Stimulated activated naive B cell treated with anti-CD40 and anti-IgM and Interleukin-4, amounts not matched to agents 10 μg/mL and 1 μg/mL and 100 μg/mL, for 72 hours (primary cell): ENCODE measurements at regions not wholly inside any gene's neighbourhood (a gene's known extent, or its start where the extent isn't known, plus 50 kb on each side); places are given as distances from the start of the nearest gene placed in this dataset.

Experiments
- ATAC-seq, 2 donors: fragments of 150-1000 bp; cut with Tn5 transposase; replicated peaks; 2 replicates each; pipeline ENCODE4 v1.10.0; 2021; ENCODE audit warnings: moderate library complexity in 1 of 2
- DNase-seq: peaks from one replicate; pipeline ENCODE4 v3.0.0; 2021
- H3K27ac Mint-ChIP-seq: one replicate; pipeline ENCODE4 v1.8.0; 2022; ENCODE audit warnings: mild to moderate bottlenecking, mixed read lengths
- H3K27me3 Mint-ChIP-seq, 2 donors: one replicate each; pipeline ENCODE4 v1.8.0; 2022; ENCODE audit warnings: mixed read lengths in 2 of 2
- H3K36me3 Mint-ChIP-seq, 2 donors: one replicate each; pipeline ENCODE4 v1.8.0; 2022; ENCODE audit warnings: mixed read lengths in 2 of 2, mild to moderate bottlenecking in 1 of 2
- H3K4me1 Mint-ChIP-seq, 2 donors: one replicate each; pipeline ENCODE4 v1.8.0; 2022; ENCODE audit warnings: mixed read lengths in 2 of 2, mild to moderate bottlenecking in 1 of 2
- H3K4me3 Mint-ChIP-seq, 2 donors: one replicate each; pipeline ENCODE4 v1.8.0; 2022; ENCODE audit warnings: mild to moderate bottlenecking in 2 of 2, mixed read lengths in 2 of 2, moderate library complexity in 1 of 2
- H3K9me3 Mint-ChIP-seq, 2 donors: one replicate each; pipeline ENCODE4 v1.8.0; 2022; ENCODE audit warnings: mixed read lengths in 2 of 2, mild to moderate bottlenecking in 1 of 2

GRCh38 chr4:1576304-1576960, 107.7 kb downstream of the FAM53A start:
- Mint-ChIP-seq H3K36me3 (no peaks in the 10 kb centered on the region), H3K4me3 (no peak overlapping the region), H3K27ac (no peak overlapping the region), H3K4me1 (peaks cover 2 to 9% of the 10 kb centered on the region in 2 donors), H3K27me3 (no peaks in the 10 kb centered on the region), H3K9me3 (peaks cover 3 to 4% of the 10 kb centered on the region in 2 donors)
- ATAC-seq (no peak), DNase-seq (no peak)

DNA sequence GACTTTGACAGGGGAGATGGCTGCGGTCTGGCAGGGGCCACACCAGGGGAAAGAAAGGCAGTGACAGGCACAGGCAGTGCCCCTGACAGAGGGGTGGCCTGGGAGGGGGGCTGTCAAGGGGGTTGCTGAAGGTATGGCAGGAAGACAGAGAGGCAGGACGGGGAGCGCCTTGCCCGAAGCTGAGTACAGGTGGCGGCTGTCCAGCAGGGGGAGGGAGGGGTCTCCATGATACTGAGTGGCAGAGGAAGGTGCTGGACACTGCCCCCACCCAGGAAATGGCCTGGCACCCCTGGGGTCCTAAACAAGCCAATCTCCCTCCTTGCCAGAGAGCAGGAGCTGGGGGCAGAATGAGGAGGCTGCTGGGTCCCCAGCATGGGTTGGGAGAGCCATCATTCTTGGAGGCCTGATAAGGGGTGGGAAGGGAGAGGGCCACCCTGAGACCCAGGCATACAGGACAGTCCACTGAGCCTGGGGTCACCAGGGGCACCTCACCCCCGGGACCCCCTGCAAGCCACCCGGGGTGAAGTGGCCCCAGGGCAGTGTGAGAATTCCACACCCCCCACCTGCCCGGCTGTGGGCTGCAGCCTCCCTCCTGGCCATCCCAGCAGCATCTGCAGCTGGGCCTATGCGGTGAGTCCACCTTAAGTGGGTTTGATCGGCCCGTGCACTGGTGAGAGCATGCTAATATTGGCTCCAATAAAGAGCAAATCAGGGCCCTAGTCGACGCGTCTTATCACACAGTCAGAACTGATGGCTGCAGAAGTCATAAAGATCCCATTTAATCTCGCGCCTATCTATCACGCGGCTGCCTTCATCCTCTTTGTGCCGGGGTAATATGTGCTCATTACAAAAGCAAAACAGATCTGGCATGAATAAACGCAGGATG, 108.5 kb downstream of the FAM53A start:
- no peak for ATAC-seq
- H3K27me3 Mint-ChIP-seq: no peaks in the 10 kb centered on the region
- no peaks in the 10 kb centered on the region for H3K36me3 Mint-ChIP-seq
- H3K9me3 Mint-ChIP-seq: peaks cover 3 to 4% of the 10 kb centered on the region in 2 donors
- no peak overlapping the region for H3K27ac Mint-ChIP-seq
- H3K4me1 Mint-ChIP-seq: peaks cover 0 to 5% of the 10 kb centered on the region in 2 donors
- no peak for DNase-seq
- H3K4me3 Mint-ChIP-seq: no peak overlapping the region

DNA sequence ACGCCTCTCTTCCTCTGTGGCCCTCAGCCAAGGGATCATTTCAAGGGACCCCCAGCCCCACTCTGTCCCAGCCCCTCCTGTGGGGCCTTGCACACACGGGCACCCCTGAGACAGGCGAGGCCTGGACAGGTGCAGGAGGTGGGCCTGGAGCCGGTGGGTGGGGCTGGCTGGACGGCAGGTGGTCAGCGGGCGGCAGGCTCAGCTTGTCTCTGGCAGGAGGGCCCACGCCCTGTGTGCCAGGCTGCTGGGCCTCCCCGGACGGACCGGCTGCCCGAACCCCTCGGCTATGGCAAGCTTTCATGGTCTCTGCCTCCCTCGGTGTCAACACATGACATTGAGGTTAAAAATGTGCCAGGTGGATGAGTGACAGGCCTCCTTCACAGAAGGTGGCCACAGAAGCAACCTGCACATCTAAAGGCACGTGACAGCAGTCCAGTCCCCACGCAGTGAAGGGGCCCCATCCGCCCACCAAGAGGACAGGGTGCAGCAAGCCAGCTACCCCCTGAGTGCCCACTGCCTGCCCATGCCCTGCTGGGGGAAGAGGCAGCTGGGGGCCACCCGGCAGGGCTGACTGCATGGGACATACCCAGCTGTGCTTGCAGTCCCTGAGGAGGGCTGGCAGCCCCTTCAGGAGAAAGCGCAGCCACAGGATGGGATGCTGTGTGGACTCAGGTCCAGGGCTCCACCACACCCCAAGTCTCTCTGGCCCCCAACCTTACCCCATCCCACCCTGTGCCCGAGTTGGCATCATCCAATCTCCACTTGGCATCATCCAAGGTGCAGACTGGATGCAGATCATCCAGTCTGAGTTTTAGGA, 109.3 kb downstream of the FAM53A start:
- H3K36me3 Mint-ChIP-seq: no peaks in the 10 kb centered on the region
- peaks cover 0 to 5% of the 10 kb centered on the region in 2 donors for H3K4me1 Mint-ChIP-seq
- no peak overlapping the region for H3K4me3 Mint-ChIP-seq
- no peak for DNase-seq
- no peak for ATAC-seq
- no peak overlapping the region for H3K27ac Mint-ChIP-seq
- peaks cover 0 to under 1% of the 10 kb centered on the region in 2 donors for H3K27me3 Mint-ChIP-seq
- peaks cover 3 to 4% of the 10 kb centered on the region in 2 donors for H3K9me3 Mint-ChIP-seq

GRCh38 chr4:1573830-1574459, 110.2 kb downstream of the FAM53A start:
- no peaks in the 10 kb centered on the region for H3K36me3 Mint-ChIP-seq
- no peak for DNase-seq
- H3K9me3 Mint-ChIP-seq: peaks cover 3 to 4% of the 10 kb centered on the region in 2 donors
- no peak overlapping the region for H3K4me3 Mint-ChIP-seq
- no peak overlapping the region for H3K27ac Mint-ChIP-seq
- H3K4me1 Mint-ChIP-seq: peaks cover 0 to 5% of the 10 kb centered on the region in 2 donors
- peaks cover 3 to 5% of the 10 kb centered on the region in 2 donors for H3K27me3 Mint-ChIP-seq
- no peak for ATAC-seq

- ATAC-seq: no peak
- Mint-ChIP-seq H3K9me3 (peaks cover 3 to 4% of the 10 kb centered on the region in 2 donors), H3K4me1 (peaks cover 0 to 5% of the 10 kb centered on the region in 2 donors), H3K27me3 (peaks cover 3 to 10% of the 10 kb centered on the region in 2 donors), H3K36me3 (no peaks in the 10 kb centered on the region), H3K4me3 (no peak overlapping the region), H3K27ac (no peak overlapping the region)
- no peak for DNase-seq
Measured at GRCh38 chr4:1572964-1573720, 111.0 kb downstream of the FAM53A start.

DNA sequence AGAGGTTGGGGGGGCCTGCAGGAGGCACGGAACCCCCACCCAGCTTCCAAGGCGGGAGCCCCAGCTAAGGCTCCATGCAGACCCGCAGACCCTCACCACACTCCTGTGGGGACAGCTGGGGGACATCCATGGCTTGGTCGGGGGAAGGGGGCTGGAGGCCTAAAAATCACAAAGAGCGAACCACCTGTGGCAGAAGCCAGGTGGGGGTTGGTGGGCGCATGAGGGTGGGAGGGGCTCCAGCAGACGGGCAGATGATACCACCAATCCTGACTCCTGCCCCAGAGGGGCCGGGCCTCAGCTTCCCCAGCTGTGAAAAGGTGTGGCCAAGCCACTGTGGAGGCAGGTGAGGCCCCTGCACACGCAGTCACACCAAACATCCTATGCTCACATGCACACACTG, 111.6 kb downstream of the FAM53A start:
- no peak for DNase-seq
- H3K4me1 Mint-ChIP-seq: peaks cover 0 to 9% of the 10 kb centered on the region in 2 donors
- peak; percentile 20 to 27 for ATAC-seq

GRCh38 chr4:1572010-1572385, 112.1 kb downstream of the FAM53A start:
- H3K27ac Mint-ChIP-seq: no peak overlapping the region

More for the DNA sequence above, 111.6 kb downstream of the FAM53A start:
- Mint-ChIP-seq H3K27me3 (peaks cover 3 to 16% of the 10 kb centered on the region in 2 donors), H3K4me3 (no peak overlapping the region), H3K9me3 (peaks cover 3 to 4% of the 10 kb centered on the region in 2 donors), H3K36me3 (no peaks in the 10 kb centered on the region), H3K27ac (no peak overlapping the region)

DNA sequence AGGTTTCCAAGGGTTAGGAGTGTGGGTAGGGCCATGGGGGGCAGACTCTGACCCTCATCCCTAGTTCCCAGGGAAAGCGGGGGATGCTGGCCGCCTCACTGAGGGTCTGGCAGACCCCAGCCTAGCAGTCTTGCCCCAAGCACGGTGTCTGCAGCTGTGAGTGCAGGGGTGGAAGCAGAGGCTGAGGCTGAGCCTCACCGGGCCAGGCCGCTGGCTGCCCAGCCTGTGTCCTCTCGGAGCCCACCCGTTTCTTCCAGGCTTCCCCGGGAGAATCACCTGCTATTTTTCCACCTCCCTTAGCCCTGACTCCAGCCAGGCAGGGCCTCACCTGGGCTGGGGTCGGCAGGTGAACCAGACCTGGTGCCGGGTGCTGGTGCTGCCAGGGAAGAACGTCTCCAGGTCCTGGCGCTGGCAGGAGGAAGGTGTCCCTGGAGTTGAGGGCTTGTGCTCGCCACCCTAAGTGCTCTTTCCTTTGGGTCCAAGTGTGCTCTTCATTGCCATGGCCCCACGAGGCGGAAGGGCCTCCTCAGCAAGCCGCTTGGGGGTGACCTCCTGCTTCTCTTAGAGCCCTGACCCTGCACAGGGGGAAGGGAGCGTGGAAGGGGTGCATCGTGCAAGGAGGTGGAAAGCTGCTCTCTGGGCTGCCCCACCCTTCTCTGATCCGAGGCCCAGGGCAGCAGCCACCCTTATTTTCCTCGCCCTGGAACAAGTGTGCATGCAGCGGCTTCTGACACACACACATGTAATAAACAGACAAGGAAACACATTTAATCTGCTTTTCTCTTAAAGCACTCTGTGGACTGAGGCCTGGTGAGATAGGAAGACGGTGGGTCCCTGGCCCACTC, 112.7 kb downstream of the FAM53A start:
- H3K4me1 Mint-ChIP-seq: peaks cover 0 to 9% of the 10 kb centered on the region in 2 donors
- H3K9me3 Mint-ChIP-seq: peaks cover 3 to 4% of the 10 kb centered on the region in 2 donors
- no peak for DNase-seq
- no peak for ATAC-seq
- peaks cover 3 to 21% of the 10 kb centered on the region in 2 donors for H3K27me3 Mint-ChIP-seq
- H3K36me3 Mint-ChIP-seq: no peaks in the 10 kb centered on the region
- no peak overlapping the region for H3K27ac Mint-ChIP-seq
- no peak overlapping the region for H3K4me3 Mint-ChIP-seq

More at GRCh38 chr4:1572010-1572385, 112.1 kb downstream of the FAM53A start:
- Mint-ChIP-seq H3K27me3 (peaks cover 3 to 18% of the 10 kb centered on the region in 2 donors), H3K9me3 (peaks cover 3 to 4% of the 10 kb centered on the region in 2 donors), H3K36me3 (no peaks in the 10 kb centered on the region), H3K4me1 (peaks cover 0 to 9% of the 10 kb centered on the region in 2 donors), H3K4me3 (no peak overlapping the region)
- no peak for ATAC-seq
- DNase-seq: no peak

DNA sequence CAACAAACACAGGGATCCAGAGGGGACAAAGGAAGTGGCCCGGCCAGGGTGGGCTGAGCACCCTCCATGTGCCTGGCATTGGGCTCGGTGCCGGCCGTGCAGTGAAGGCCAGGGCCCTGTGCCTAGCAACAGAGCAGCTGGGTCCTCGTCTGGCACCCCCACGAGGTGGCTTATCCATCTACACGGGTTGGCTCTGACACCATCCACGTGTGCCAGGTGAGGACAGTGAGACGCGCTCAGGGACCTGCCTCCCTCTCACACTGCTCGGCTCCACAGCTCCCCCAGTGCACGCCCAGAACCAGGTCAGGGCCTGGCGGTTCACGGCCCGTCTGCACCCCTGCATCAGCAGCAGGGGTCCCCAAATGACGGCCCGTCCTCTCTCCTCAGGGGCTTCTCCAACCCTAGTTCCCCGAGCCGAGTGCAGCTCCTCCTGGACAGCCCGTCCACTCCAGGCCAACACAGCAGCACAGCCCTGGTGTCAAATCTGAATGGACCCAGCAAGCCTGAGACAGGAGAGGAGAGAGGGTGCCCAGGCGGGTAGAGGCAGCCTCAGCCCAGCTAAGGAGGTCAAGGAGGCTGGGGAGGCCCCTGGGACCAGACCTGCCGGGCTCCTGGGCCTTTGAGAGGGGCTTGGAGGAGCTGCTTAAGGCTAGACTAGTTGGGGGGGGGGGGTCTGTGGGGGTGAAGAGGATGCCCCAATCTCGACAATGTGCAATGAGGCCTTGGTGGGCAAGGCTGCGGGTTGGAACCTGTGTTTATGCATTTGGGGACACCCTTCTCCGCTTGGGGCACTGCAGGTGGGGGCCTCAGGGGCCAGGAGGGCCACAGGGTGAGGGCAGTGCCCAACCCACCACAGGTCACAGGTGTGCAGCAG, 113.6 kb downstream of the FAM53A start:
- H3K9me3 Mint-ChIP-seq: peaks cover 6 to 7% of the 10 kb centered on the region in 2 donors
- H3K4me3 Mint-ChIP-seq: no peak overlapping the region
- H3K4me1 Mint-ChIP-seq: peaks cover 3 to 14% of the 10 kb centered on the region in 2 donors
- ATAC-seq: no peak
- DNase-seq: no peak
- peaks cover 8 to 30% of the 10 kb centered on the region in 2 donors for H3K27me3 Mint-ChIP-seq
- peaks cover 0 to 4% of the 10 kb centered on the region in 2 donors for H3K36me3 Mint-ChIP-seq
- no peak overlapping the region for H3K27ac Mint-ChIP-seq

DNA sequence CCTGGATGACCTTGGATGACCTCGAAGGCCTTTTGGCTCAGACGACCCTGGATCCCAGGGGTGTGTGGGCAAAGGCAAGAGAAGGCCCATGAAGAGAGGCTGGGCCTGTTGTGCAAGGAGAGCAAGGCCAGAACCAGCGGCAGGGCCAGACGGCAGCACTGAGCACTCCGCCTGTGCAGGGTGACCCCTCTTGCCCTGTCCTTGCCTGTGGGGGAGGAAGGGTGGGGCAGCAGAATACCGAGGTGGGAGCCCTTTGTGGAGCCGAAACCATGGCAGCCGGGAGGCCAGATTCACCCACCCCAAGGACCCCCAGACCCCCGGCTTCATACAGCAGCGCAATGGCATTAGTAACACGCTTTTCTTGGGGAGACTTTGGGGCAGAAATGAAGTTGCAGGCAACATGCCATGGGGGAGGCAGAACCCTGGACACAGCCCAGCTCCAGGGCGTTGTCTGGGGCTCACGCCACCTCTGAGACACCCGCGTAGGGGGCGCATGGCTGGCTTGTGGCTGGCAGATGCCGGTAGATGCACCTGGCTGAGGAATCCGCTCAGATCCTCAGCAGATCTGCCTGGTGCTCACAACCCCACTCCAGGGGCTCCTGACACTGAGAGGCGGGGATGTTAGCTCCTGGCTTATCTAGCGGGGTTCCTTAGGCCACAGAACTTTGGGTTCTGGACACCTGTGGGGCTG, 114.5 kb downstream of the FAM53A start:
- no peak for DNase-seq
- Mint-ChIP-seq H3K27ac (no peak overlapping the region), H3K9me3 (peaks cover 6 to 7% of the 10 kb centered on the region in 2 donors)

GRCh38 chr4:1568855-1569460, 115.2 kb downstream of the FAM53A start:
- Mint-ChIP-seq H3K36me3 (peaks cover 0 to 4% of the 10 kb centered on the region in 2 donors), H3K9me3 (peaks cover 4 to 6% of the 10 kb centered on the region in 2 donors), H3K4me1 (peaks cover 4 to 12% of the 10 kb centered on the region in 2 donors), H3K4me3 (no peak overlapping the region), H3K27ac (no peak overlapping the region), H3K27me3 (peaks cover 12 to 45% of the 10 kb centered on the region in 2 donors)
- ATAC-seq (no peak), DNase-seq (no peak)

More for the DNA sequence above, 114.5 kb downstream of the FAM53A start:
- Mint-ChIP-seq H3K4me3 (no peak overlapping the region), H3K36me3 (peaks cover 0 to 4% of the 10 kb centered on the region in 2 donors), H3K27me3 (peaks cover 8 to 39% of the 10 kb centered on the region in 2 donors), H3K4me1 (peaks cover 3 to 14% of the 10 kb centered on the region in 2 donors)
- ATAC-seq: no peak
